Esophagus squamous epithelium (tissue), 4 donors: ENCODE measurements at regions not wholly inside any gene's neighbourhood (a gene's known extent, or its start where the extent isn't known, plus 50 kb on each side); places are given as distances from the start of the nearest gene placed in this dataset.

ENCODE experiments used
- CTCF ChIP-seq, 6 experiments: fragments of 450-650 bp in 4 of 6; fragments of 200-600 bp in 2 of 6; sonication (generic) in 2 of 6; IDR thresholded peaks; one replicate each; pipeline ENCODE4 v1.5.1; 2016 to 2019; ENCODE audit warnings: antibody characterized with exemption in 6 of 6, mild to moderate bottlenecking in 4 of 6, moderate library complexity in 4 of 6
- POLR2A ChIP-seq, 4 donors: fragments of 450-650 bp; IDR thresholded peaks; one replicate each; pipeline ENCODE4 v1.6.1; 2017; ENCODE audit warnings: antibody characterized with exemption in 4 of 4, mild to moderate bottlenecking in 4 of 4, moderate library complexity in 3 of 4

- no peak for TF ChIP-seq CTCF (IDR thresholded peaks at IDR 0.05)
- TF ChIP-seq POLR2A (IDR thresholded peaks at IDR 0.05) = no peak
Observed at GRCh38 chr5:10069637-10070313, 179.9 kb downstream of the ATPSCKMT start.
